ENCODE measurements at regions not wholly inside any gene's neighbourhood (a gene's known extent, or its start where the extent isn't known, plus 50 kb on each side); places are given as distances from the start of the nearest gene placed in this dataset.

DNA sequence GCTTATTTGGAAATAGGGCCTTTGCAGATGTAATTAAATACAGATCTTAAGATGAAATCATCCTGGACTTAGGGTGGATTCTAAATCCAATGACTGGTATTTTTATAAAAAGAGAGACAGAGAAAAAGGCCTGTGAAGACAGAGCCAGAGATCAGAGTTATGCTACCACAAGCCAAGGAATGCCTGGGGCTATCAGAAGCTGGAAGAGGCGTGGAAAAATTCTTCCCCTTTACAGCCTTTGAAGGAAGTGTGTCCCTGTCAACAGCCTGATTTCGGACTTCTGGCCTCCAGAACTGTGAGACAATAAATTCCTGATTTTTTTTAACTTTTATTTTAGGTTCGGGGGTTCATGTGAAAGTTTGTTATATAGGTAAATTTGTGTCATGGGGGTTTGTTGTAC is 154.1 kb upstream of the CADPS start:
- in situ Hi-C loops (cut with HindIII; ENCODE audit: low pct_unique_long_range_greater_than_20kb, low sequenced_read_pairs) = no loop called here
- DNase-seq (ENCODE audit: low read depth) = no peak

DNA sequence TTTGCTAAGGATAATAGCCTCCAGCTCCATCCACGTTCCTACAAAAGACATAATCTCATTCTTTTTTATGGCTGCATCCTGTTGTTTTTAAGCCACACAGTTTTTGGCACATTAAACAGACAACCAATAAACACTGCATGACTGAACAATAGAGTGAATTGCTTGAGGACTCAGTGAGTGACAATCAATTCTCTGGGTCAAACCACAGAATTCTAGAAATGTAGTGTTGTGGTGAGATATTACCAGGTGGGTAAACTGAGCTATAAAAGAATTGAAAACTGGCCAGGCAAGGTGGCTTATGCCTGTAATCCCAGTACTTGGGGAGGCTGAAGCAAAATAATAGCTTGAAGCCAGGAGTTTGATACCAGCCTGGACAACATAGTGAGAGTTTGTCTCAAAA is 154.7 kb upstream of the CADPS start:
- in situ Hi-C loops (cut with HindIII; ENCODE audit: low pct_unique_long_range_greater_than_20kb, low sequenced_read_pairs) = no loop called here
- DNase-seq (ENCODE audit: low read depth) = no peak

DNA sequence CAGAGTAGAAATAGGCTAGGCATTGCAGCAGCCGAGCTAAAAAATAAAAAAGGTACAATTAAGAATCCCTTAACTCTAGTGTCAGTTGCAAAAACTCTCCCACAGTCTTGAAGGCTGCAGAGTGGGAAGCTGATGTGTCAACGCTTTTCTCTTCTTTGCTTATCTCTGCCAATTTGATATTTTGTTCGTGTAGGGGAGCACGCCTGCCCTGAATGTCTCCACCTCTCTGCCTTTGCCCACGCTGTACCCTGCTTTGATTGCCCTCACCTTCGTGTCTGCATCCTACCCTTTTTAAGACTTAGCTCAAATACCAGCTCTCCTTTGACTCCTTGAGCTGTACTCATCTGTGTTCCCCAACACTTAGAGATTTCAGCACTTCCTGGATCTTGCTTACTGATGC is 155.4 kb upstream of the CADPS start:
- in situ Hi-C loops (cut with HindIII; ENCODE audit: low pct_unique_long_range_greater_than_20kb, low sequenced_read_pairs) = no loop called here

DNA sequence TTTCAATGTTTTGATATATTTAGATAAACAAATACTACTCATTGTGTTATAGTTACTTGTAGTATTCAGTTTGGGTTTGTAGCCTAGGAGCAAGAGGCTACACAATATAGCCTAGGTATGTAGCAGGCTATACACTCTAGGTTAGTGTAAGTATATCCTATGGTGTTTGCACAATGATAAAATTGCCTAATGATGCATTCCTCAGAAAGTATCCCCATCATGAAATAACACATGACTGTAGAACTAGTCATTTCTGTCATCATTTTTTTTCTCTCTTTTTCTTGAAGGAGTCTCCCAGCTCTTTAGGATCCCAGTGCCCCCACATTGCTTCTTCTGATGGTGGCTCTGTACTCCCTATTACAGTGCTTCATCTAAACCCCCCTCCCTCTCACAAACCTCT is 157.7 kb upstream of the CADPS start:
- no peak for DNase-seq (ENCODE audit: low read depth)
- in situ Hi-C loops (cut with HindIII; ENCODE audit: low pct_unique_long_range_greater_than_20kb, low sequenced_read_pairs) = no loop called here

More for the DNA sequence above, 155.4 kb upstream of the CADPS start:
- DNase-seq (ENCODE audit: low read depth) = no peak

DNA sequence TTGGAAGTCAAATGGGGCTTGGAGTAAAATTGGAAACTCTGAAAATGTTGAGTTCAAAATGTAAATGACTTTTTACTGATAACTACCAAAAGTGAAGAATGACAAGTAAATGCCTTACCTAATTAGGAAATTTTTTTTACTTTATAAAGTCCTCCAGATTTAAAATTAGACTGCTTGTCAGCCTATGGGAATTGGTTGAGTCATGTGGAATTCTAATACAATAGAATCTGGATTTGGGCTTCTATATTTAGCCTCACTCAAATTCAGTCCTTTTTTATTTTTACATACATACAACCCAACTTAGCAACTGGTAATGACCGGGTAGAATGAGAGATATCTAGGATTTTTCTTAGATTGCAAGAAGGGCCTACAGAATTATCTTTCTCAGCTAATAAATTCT is 158.9 kb upstream of the CADPS start:
- no peak for DNase-seq (ENCODE audit: low read depth)
- in situ Hi-C loops (cut with HindIII; ENCODE audit: low pct_unique_long_range_greater_than_20kb, low sequenced_read_pairs) = no loop called here

DNA sequence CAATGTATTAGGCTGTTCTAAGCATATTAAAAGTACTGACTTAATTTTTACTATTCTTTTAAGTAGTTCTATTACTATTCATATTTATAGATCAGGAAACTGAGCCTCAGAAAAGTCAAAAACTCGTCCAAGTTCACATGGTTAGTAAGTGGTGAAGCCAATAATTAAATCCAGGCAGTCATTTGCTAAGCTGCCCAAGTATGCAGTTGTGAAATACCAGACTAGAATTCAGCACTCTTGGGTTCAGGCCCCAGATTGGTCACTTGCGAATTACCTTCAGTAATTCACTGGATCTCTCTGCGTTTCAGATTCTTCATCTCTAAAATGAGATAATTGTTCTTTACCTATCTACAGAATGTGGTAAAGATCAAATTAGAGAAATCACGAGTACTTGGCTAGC is 161.9 kb upstream of the CADPS start:
- no peak for DNase-seq (ENCODE audit: low read depth)
- in situ Hi-C loops (cut with HindIII; ENCODE audit: low pct_unique_long_range_greater_than_20kb, low sequenced_read_pairs) = no loop called here

DNA sequence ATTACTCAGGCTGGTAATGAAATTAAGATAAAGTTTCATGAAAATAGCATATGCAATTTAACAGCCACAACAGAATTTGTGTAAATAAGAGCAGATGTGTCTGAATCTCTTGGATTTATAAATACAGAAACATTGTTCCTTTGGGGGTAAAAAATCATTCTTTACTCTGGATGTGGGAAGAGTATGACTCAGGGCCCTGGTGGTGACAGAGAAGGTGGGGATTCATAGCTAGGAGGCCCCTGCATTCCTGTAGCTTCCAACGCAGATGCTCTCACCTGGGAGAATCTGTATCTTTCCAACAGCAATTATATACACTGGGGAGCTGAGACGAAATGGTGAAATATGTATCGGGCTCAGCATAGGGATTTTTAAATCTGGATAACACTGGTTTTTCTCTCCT is 167.6 kb upstream of the CADPS start:
- in situ Hi-C loops (cut with HindIII; ENCODE audit: low pct_unique_long_range_greater_than_20kb, low sequenced_read_pairs) = no loop called here
- no peak for DNase-seq (ENCODE audit: low read depth)

DNA sequence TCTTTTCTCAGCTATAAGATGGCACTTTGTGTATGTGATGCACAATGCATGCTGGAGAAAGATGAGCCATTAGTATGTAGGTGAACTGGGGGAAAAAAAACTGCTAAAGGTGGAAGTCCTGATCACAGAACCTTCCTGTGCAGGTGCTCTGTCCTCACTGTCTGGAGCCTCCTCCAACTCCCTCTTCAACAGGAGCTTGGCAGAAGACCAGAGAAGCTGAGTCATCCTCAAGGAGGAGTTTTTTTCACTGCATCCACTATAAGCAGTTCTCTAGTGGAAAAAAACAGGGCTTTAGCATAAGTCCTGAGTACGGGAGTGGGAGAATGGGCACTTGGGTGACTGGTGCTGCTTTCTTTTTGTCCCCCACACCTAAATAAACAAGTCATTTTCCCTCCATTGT is 168.4 kb upstream of the CADPS start:
- peak; percentile 19 for DNase-seq (ENCODE audit: low read depth)
- in situ Hi-C loops (cut with HindIII; ENCODE audit: low pct_unique_long_range_greater_than_20kb, low sequenced_read_pairs) = no loop called here

DNA sequence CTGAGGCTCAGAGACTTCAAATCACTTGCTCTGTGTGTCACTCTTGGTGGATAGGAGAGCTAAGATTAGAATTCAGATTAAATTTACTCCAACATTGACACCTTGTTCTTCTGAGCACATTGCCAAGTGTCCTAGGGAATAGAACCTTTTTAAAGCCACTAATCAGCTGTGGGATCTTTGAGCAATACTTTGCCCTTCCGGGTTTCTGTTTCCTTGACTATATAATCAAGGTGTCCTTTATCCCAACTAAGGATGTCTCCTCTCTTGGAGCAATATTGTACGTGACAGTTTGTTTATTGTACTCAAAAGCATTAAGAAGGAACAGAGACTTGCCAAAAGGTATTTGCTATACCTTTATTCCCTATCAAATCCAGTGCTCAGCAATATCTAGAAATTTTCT is 170.9 kb upstream of the CADPS start:
- in situ Hi-C loops (cut with HindIII; ENCODE audit: low pct_unique_long_range_greater_than_20kb, low sequenced_read_pairs) = no loop called here
- no peak for DNase-seq (ENCODE audit: low read depth)

DNA sequence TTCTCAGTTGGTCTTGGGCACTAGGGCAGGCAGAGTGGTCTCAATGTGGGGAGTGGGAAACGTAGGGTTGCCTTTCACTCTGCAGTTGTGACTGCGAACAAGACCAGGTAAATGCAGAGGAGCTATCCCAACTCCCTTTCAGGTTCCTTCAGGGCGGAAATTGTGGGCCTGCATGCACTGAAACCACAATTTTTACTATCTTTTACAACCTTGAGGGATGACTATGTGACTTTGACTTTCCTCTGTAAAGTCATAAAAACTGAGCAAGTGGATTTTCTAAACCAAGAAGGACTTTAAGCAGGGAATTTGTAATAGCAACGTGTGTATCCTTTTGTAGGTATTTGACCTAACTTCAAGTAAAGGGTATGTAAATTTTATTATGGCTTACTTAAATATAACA is 171.4 kb upstream of the CADPS start:
- in situ Hi-C loops (cut with HindIII; ENCODE audit: low pct_unique_long_range_greater_than_20kb, low sequenced_read_pairs) = no loop called here
- no peak for DNase-seq (ENCODE audit: low read depth)

DNA sequence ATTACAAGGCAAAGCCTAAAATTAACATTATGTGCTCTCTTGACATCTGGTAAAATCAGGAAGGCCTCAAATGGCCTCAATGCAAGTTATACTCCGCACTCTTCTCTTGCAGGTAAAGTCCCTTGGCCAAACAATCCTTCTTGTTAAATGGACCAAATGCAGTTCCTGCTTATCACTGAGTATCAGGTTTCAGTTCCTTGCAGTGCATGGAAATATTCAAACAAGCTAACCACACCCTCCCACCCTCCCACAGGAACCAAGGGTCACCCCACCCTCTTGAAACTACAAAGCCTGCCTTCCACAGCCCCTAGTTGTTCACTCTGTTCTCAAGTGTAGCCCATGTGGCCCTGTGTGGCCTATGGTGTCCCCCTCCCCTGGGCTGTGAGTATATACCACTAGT is 171.9 kb upstream of the CADPS start:
- no peak for DNase-seq (ENCODE audit: low read depth)
- in situ Hi-C loops (cut with HindIII; ENCODE audit: low pct_unique_long_range_greater_than_20kb, low sequenced_read_pairs) = no loop called here

DNA sequence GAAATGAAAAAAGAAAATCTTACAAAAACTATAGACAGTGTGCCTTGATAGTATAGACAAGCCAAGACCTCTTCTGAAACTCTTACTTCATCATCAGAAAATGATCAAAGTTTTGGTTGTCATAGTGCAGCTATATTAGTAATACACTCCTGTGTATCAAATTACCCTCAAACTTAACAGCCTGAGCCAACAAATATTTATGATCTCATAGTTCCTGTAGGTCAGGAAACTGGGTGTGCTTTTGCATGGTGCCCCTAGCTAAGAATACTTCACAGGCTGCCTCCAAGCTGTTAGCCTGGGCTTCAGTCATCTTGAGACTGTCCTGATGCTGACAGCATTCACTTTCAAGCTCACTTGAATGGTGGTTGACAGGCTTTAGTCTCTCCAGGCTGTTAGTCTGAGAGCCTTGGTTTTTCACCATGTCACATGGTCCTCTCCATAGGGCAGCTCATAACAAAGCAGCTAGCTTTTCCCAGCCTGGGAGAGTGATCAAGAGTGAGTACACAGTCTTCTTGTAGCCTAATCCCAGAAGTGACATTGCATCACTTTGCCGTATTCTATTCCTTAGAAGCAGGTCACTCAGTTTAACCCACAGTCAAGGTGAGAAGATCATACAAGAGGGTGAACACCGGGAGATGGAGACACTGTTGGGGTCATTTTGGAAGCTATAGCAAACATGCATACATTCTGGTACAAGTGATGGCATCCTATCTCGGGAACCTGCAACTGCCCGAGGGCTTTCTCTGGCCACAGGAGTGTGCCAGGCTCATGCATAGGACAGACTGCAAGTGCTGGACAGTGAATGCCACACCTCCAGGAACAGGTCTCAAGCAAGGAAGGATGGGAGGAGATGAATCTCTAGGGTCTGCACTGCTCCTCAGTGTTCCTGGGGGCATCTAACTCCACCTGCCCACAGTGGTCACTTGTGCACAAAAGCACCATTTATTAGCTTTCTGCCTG is 173.4 kb upstream of the CADPS start:
- in situ Hi-C loops (cut with HindIII; ENCODE audit: low pct_unique_long_range_greater_than_20kb, low sequenced_read_pairs) = no loop called here
- DNase-seq (ENCODE audit: low read depth) = no peak

DNA sequence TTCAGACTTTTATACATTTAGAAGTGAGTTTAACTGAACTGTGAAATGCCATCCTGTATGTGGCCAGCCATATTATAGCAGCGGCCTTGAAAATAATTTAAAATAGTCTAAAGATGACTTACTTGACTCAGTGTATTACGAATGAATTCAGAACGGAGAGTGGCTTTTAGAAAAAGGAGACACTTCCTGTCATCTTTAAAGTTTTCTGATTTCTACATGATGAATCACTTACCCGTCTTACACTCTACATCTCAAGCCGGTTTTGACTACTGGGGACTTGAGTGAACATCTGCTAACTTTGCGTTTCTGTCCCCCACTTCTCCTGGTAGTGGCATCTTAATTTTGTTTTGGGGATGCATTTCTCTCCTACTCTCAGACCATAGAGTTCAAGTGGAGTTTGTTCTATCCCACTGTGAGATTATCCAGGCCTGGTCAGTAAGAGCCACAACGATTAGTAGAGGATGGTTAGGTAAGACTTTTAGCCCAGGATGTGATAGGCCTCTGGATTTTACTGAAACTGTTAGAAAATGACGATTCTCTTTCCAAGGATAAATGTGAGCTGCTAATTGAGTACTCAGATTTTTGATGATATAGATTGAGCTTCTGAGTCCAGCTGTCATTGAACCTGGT is 175.4 kb upstream of the CADPS start:
- no peak for DNase-seq (ENCODE audit: low read depth)
- in situ Hi-C loops (cut with HindIII; ENCODE audit: low pct_unique_long_range_greater_than_20kb, low sequenced_read_pairs) = no loop called here

DNA sequence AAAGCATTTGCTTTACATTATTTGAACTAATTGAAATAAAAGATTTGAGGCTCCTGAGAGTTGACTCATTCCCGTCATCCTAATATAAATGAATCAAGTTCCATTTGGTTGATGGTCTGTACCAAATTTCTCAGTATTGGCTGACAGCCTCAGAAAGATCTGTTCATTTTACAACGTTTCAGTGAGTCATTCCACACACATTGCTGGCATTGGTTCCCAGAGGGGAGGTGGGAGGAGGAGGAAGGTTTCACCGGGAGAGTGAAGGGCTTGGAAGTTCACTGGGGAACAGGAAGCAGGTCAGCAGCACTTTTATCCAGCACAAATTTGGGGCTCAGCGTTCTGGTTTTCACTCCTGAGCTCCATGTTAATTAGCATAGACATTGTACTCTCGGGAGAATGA is 176.7 kb upstream of the CADPS start:
- in situ Hi-C loops (cut with HindIII; ENCODE audit: low pct_unique_long_range_greater_than_20kb, low sequenced_read_pairs) = no loop called here
- peak; percentile 18 for DNase-seq (ENCODE audit: low read depth)

DNA sequence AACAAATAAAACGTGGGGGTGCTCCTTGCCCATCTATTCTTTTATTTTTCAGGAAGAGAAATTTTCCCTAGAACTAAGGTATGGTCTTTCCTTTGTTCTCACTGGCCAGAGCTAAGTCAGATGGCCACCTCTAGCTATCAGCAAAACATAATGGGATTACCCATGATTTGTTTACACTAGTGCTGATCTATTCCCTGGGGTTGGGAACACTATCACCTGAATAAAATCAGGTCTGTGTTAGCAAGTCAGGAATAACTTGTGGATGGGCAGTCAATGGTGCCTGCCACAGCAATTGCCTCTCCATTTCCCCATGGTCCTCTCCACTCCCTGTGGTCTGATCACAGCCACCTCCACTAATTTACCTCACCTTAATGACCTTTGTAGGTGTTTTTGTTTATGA is 181.7 kb upstream of the CADPS start:
- no peak for DNase-seq (ENCODE audit: low read depth)
- in situ Hi-C loops (cut with HindIII; ENCODE audit: low pct_unique_long_range_greater_than_20kb, low sequenced_read_pairs) = no loop called here

DNA sequence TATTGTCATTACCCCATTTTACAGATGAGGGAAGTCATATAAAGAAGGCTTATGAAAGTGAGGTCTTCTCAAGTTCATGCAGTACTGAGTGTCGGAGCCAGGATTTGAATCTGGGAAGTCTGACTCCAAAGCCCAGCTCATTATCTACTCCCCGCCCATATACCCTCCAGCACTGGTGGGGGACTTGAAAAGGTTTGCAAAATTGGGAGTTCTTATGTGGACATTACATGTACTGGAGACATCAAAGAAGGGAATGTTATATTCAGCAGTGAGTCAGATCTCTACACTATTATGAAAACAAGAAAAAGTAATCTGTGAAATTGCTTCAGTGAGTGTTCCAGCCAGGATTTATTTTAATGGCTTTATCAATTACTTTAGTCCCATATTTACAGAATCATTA is 185.2 kb upstream of the CADPS start:
- DNase-seq (ENCODE audit: low read depth) = no peak
- in situ Hi-C loops (cut with HindIII; ENCODE audit: low pct_unique_long_range_greater_than_20kb, low sequenced_read_pairs) = no loop called here

DNA sequence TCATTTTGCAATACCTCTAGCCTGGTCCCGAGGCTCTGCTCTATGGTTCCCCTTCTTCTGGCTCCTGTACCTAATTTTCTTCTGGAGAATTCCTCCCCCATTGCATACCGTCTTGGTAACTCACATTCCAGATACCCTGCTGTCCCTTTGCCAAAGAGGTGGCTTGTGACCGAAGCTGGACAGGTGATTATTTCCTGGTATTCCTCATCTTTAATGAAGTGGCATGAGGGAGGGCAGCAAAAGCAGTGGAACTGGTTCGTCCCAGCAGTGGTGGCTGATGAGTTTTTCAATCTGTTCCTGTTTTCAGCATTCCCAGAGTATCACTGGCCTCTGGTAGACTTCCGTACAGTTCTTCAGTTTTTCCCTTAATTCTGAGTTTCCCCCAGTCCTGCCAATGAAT is 186.2 kb upstream of the CADPS start:
- DNase-seq (ENCODE audit: low read depth) = no peak
- in situ Hi-C loops (cut with HindIII; ENCODE audit: low pct_unique_long_range_greater_than_20kb, low sequenced_read_pairs) = no loop called here

DNA sequence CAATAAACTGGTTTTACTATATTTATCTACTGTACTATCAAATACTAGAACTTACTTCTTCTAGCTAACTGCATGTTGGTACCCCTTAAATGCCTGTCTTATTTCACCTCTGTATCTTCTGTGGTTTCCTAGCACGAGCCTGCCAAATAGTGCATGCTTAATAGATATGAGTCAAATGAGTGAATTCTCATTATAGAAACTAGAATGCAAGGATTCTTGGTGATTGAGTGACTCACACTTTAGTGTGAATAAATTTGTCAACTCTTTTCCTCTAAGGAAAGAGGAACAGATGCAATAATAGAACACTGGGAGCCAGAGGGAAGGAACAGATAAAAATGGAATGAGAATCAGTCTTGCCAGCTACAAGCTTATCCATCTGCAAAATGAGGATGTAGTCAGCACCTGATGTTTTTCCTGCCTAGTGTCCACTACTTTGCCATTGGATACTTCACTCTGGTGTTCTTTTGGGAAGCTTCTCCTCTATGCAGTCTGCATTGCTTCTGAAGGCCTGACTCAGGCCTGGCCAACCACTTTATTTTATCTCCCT is 189.1 kb upstream of the CADPS start:
- in situ Hi-C loops (cut with HindIII; ENCODE audit: low pct_unique_long_range_greater_than_20kb, low sequenced_read_pairs) = no loop called here
- DNase-seq (ENCODE audit: low read depth) = no peak

DNA sequence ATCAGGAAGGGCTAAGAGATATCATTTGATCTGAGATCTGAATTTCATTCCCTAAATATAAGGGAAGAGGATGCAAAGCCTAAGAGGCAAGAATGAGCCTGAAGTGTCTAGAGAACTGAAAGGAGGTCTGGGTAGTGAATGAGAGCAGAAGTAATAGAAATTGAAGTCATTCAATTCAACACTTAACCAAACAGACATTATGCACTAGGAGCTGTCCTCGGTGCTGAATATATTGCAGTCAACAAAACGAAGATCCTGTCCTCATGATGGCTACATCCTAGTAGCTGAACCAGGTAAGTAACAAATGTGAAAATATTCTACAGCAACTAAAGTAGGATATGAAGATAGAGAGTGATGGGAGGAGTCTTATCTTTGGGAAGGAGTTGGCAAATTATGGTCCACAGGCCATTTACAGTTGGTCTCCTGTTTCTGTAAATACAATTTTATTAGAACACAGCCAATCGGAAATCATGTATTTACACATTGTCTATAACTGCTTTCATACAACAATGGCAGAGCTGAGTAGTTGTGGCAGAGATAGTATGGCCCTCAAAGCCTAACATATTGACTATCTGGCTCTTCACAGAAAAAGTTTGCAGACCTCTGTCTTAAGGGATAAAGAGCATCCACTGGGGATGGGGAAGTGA is 192.9 kb upstream of the CADPS start:
- in situ Hi-C loops (cut with HindIII; ENCODE audit: low pct_unique_long_range_greater_than_20kb, low sequenced_read_pairs) = no loop called here

More for the DNA sequence above, 192.9 kb upstream of the CADPS start:
- DNase-seq (ENCODE audit: low read depth) = peak; percentile 10
